IMR-90 (cell line): ENCODE measurements at regions not wholly inside any gene's neighbourhood (a gene's known extent, or its start where the extent isn't known, plus 50 kb on each side); places are given as distances from the start of the nearest gene placed in this dataset.

Source experiments
- BHLHE40 ChIP-seq: fragments of 150-350 bp; IDR thresholded peaks from 2 replicates; pipeline ENCODE4 v1.6.1; 2016; ENCODE audit warnings: mild to moderate bottlenecking, low read depth, low read length
- CEBPB ChIP-seq: IDR thresholded peaks from 2 replicates; pipeline ENCODE4 v1.6.1; 2012; ENCODE audit warnings: low read depth, low read length, improper control_type of control experiment
- MAZ ChIP-seq: IDR thresholded peaks from 2 replicates; pipeline ENCODE4 v1.6.1; 2012; ENCODE audit warnings: low read depth, mild to moderate bottlenecking, low read length, improper control_type of control experiment, moderate library complexity, borderline replicate concordance
- MXI1 ChIP-seq: IDR thresholded peaks from 2 replicates; pipeline ENCODE4 v1.6.1; 2012; ENCODE audit warnings: low read depth, mild to moderate bottlenecking, low read length, moderate library complexity, borderline replicate concordance
- NFE2L2 ChIP-seq: fragments of 150-350 bp; IDR thresholded peaks from 2 replicates; pipeline ENCODE4 v1.6.1; 2016; ENCODE audit warnings: low read depth, mild to moderate bottlenecking, low read length
- POLR2A ChIP-seq: IDR thresholded peaks from 2 replicates; pipeline ENCODE4 v1.6.1; 2012; ENCODE audit warnings: mild to moderate bottlenecking, low read depth, low read length
- RAD21 ChIP-seq: IDR thresholded peaks from 2 replicates; pipeline ENCODE4 v1.6.1; 2012; ENCODE audit warnings: low read length, improper control_type of control experiment
- RFX5 ChIP-seq: IDR thresholded peaks from 2 replicates; pipeline ENCODE4 v1.8.0; 2012; ENCODE audit warnings: low read depth, mild to moderate bottlenecking, low read length, moderate library complexity
- TF ChIP-seq, protein P1 (sequence below): conservative IDR thresholded peaks from 2 replicates; pipeline ENCODE4 v1.5.1; 2012; ENCODE audit warnings: mild to moderate bottlenecking, low read depth, low read length, improper control_type of control experiment

DNA sequence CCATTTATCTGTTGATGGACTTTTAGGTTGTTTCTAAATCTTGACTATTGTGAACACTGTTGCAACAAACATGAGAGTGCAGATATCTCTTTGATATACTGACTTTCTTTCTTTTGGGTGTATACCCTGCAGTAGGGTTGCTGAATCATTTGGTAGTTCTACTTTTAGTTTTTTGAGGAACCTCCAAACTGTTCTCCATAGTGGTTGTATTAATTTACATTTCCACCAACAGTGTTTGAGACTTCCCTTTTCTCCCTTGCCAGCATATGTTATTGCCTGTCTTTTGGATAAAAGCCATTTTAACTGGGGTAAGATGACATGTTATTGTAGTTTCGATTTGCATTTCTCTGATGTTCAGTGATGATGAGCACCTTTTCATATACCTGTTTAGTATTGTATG lies 330.0 kb downstream of the DDX10 start:
- no peak for TF ChIP-seq RAD21
- no peak for TF ChIP-seq POLR2A
- TF ChIP-seq, protein P1, sequence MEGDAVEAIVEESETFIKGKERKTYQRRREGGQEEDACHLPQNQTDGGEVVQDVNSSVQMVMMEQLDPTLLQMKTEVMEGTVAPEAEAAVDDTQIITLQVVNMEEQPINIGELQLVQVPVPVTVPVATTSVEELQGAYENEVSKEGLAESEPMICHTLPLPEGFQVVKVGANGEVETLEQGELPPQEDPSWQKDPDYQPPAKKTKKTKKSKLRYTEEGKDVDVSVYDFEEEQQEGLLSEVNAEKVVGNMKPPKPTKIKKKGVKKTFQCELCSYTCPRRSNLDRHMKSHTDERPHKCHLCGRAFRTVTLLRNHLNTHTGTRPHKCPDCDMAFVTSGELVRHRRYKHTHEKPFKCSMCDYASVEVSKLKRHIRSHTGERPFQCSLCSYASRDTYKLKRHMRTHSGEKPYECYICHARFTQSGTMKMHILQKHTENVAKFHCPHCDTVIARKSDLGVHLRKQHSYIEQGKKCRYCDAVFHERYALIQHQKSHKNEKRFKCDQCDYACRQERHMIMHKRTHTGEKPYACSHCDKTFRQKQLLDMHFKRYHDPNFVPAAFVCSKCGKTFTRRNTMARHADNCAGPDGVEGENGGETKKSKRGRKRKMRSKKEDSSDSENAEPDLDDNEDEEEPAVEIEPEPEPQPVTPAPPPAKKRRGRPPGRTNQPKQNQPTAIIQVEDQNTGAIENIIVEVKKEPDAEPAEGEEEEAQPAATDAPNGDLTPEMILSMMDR = no peak
- TF ChIP-seq RFX5 = no peak
- no peak for TF ChIP-seq MXI1
- TF ChIP-seq CEBPB = no peak
- TF ChIP-seq MAZ = no peak
- TF ChIP-seq BHLHE40 = no peak
- TF ChIP-seq NFE2L2 = no peak
